Neural cell (in vitro differentiated cells): ENCODE measurements at regions not wholly inside any gene's neighbourhood (a gene's known extent, or its start where the extent isn't known, plus 50 kb on each side); places are given as distances from the start of the nearest gene placed in this dataset.

Experiments used
- H2AFZ ChIP-seq: fragments of 200-600, 300-800 bp; sonication (generic), shearing (Covaris generic); 2 replicates; pipeline ENCODE4 v1.6.0; 2014; ENCODE audit warnings: low read depth, mild to moderate bottlenecking, antibody characterized with exemption, low read length, moderate library complexity
- H3F3A ChIP-seq: fragments of 200-600 bp; shearing (Covaris generic); 2 replicates; pipeline ENCODE4 v1.6.1; 2016; ENCODE audit warnings: mild to moderate bottlenecking, moderate library complexity, mixed read lengths, antibody characterized with exemption, low read length; ENCODE audit not compliant: insufficient read depth, poor library complexity, severe bottlenecking
- H3K27ac ChIP-seq: fragments of 200-600, 300-800 bp; sonication (generic), shearing (Covaris generic); 2 replicates; pipeline ENCODE4 v1.5.1; 2014; ENCODE audit warnings: mild to moderate bottlenecking, low read length, moderate library complexity
- H3K27me3 ChIP-seq: fragments of 300-800, 200-600 bp; sonication (generic), shearing (Covaris generic); 2 replicates; pipeline ENCODE4 v1.6.0; 2014; ENCODE audit warnings: mild to moderate bottlenecking, low read depth, low read length, moderate library complexity; ENCODE audit not compliant: insufficient read depth
- H3K36me3 ChIP-seq: fragments of 300-800, 200-600 bp; sonication (generic), shearing (Covaris generic); 2 replicates; pipeline ENCODE4 v1.5.1; 2014; ENCODE audit warnings: mild to moderate bottlenecking, antibody characterized with exemption, low read length, moderate library complexity; ENCODE audit not compliant: insufficient read depth
- H3K4me2 ChIP-seq: fragments of 300-800, 200-600 bp; sonication (generic), shearing (Covaris generic); 2 replicates; pipeline ENCODE4 v1.6.0; 2014; ENCODE audit warnings: mild to moderate bottlenecking, low read length
- H3K4me3 ChIP-seq: fragments of 300-800, 200-600 bp; sonication (generic), shearing (Covaris generic); 2 replicates; pipeline ENCODE4 v1.5.1; 2014; ENCODE audit warnings: mild to moderate bottlenecking, low read length, moderate library complexity
- H3K79me2 ChIP-seq: fragments of 200-600 bp; shearing (Covaris generic); replicated peaks from 2 replicates; pipeline ENCODE4 v1.6.0; 2014; ENCODE audit warnings: mild to moderate bottlenecking, low read length, moderate library complexity; ENCODE audit not compliant: insufficient read depth
- H3K9ac ChIP-seq: fragments of 300-800, 200-600 bp; sonication (generic), shearing (Covaris generic); 2 replicates; pipeline ENCODE4 v1.6.1; 2016; ENCODE audit warnings: mild to moderate bottlenecking, low read length, mixed read lengths
- H3K9me2 ChIP-seq: fragments of 200-600 bp; shearing (Covaris generic); 2 replicates; pipeline ENCODE4 v1.6.1; 2016; ENCODE audit warnings: mild to moderate bottlenecking, low read length, mixed read lengths; ENCODE audit not compliant: insufficient read depth
- H3K9me3 ChIP-seq: fragments of 200-600, 300-800 bp; sonication (generic), shearing (Covaris generic); 2 replicates; pipeline ENCODE4 v1.6.1; 2016; ENCODE audit warnings: mild to moderate bottlenecking, mixed run types, low read length, moderate library complexity, mixed read lengths
- H4K20me1 ChIP-seq: fragments of 200-600 bp; shearing (Covaris generic); 2 replicates; pipeline ENCODE4 v1.6.1; 2016; ENCODE audit warnings: mild to moderate bottlenecking, mixed run types; ENCODE audit not compliant: insufficient read depth
- CTCF ChIP-seq: fragments of 450-650 bp; IDR thresholded peaks from 2 replicates; pipeline ENCODE4 v1.5.1; 2014; ENCODE audit warnings: antibody characterized with exemption, mild to moderate bottlenecking, moderate library complexity; ENCODE audit not compliant: poor library complexity, severe bottlenecking
- EP300 ChIP-seq: fragments of 450-650 bp; conservative IDR thresholded peaks from 2 replicates; pipeline ENCODE4 v1.6.1; 2014; ENCODE audit warnings: antibody characterized with exemption, mild to moderate bottlenecking, moderate library complexity; ENCODE audit not compliant: poor library complexity, severe bottlenecking
- EZH2 ChIP-seq: fragments of 200-600, 300-800 bp; shearing (Covaris generic), sonication (generic); IDR thresholded peaks from 2 replicates; pipeline ENCODE4 v1.6.1; 2014; ENCODE audit warnings: antibody characterized with exemption, low read length, borderline replicate concordance, mild to moderate bottlenecking; ENCODE audit not compliant: insufficient read depth, poor library complexity, severe bottlenecking
- MXI1 ChIP-seq: fragments of 450-650 bp; conservative IDR thresholded peaks from 2 replicates; pipeline ENCODE4 v1.6.1; 2014; ENCODE audit warnings: antibody characterized with exemption, mild to moderate bottlenecking; ENCODE audit not compliant: poor library complexity, severe bottlenecking
- POLR2AphosphoS5 ChIP-seq: IDR thresholded peaks from 2 replicates; pipeline ENCODE4 v1.6.1; 2012
- RAD21 ChIP-seq: fragments of 450-650 bp; conservative IDR thresholded peaks from 2 replicates; pipeline ENCODE4 v1.6.1; 2014; ENCODE audit warnings: antibody characterized with exemption, mild to moderate bottlenecking, moderate library complexity
- REST ChIP-seq: IDR thresholded peaks from 2 replicates; pipeline ENCODE4 v1.6.1; 2012; ENCODE audit warnings: borderline replicate concordance
- SMC3 ChIP-seq: fragments of 450-650 bp; conservative IDR thresholded peaks from 2 replicates; pipeline ENCODE4 v1.6.1; 2014; ENCODE audit warnings: antibody characterized with exemption, mild to moderate bottlenecking, moderate library complexity; ENCODE audit not compliant: poor library complexity
- TAF1 ChIP-seq: IDR thresholded peaks from 2 replicates; pipeline ENCODE4 v1.6.1; 2012; ENCODE audit warnings: low read depth

GRCh38 chr6:78131521-78131920, 478.7 kb downstream of the MEI4 start:
- Histone ChIP-seq H3K79me2 (no peaks in the 10 kb centered on the region), H3K9me3 (no peaks in the 10 kb centered on the region), H3F3A (no peaks in the 10 kb centered on the region), H3K9me2 (no peaks in the 10 kb centered on the region), H3K4me2 (no peak overlapping the region), H3K27ac (no peak overlapping the region), H3K4me3 (no peak overlapping the region), H2AFZ (no peak overlapping the region), H3K27me3 (no peaks in the 10 kb centered on the region), H4K20me1 (no peaks in the 10 kb centered on the region), H3K9ac (no peak overlapping the region), H3K36me3 (no peaks in the 10 kb centered on the region)
- no peak for TF ChIP-seq TAF1
- TF ChIP-seq SMC3 = no peak
- no peak for TF ChIP-seq EP300
- TF ChIP-seq CTCF = no peak
- no peak for TF ChIP-seq EZH2
- TF ChIP-seq POLR2AphosphoS5 = no peak
- TF ChIP-seq MXI1 = no peak

GRCh38 chr6:78132671-78133410, 480.0 kb downstream of the MEI4 start:
- Histone ChIP-seq H3F3A (no peaks in the 10 kb centered on the region), H2AFZ (no peak overlapping the region), H3K36me3 (no peaks in the 10 kb centered on the region), H3K9me2 (no peaks in the 10 kb centered on the region), H3K4me3 (no peak overlapping the region), H4K20me1 (no peaks in the 10 kb centered on the region), H3K4me2 (no peak overlapping the region), H3K27ac (no peak overlapping the region), H3K27me3 (no peaks in the 10 kb centered on the region), H3K9ac (no peak overlapping the region), H3K9me3 (no peaks in the 10 kb centered on the region), H3K79me2 (no peaks in the 10 kb centered on the region)
- TF ChIP-seq EP300 (no peak), EZH2 (no peak), TAF1 (no peak), POLR2AphosphoS5 (no peak), MXI1 (no peak), CTCF (no peak)

GRCh38 chr6:78150425-78150824, 497.6 kb downstream of the MEI4 start:
- no peak overlapping the region for H3K4me2 ChIP-seq
- no peak overlapping the region for H3K27ac ChIP-seq
- TF ChIP-seq RAD21 = no peak
- TF ChIP-seq REST = no peak
- no peak for TF ChIP-seq TAF1
- no peak for TF ChIP-seq SMC3
- no peak for TF ChIP-seq EZH2
- no peak for TF ChIP-seq MXI1
- TF ChIP-seq CTCF = no peak
- no peak for TF ChIP-seq EP300
- TF ChIP-seq POLR2AphosphoS5 = no peak
- no peaks in the 10 kb centered on the region for H3K9me3 ChIP-seq
- no peaks in the 10 kb centered on the region for H3K27me3 ChIP-seq
- no peaks in the 10 kb centered on the region for H3F3A ChIP-seq
- no peaks in the 10 kb centered on the region for H3K9me2 ChIP-seq
- H2AFZ ChIP-seq = no peak overlapping the region
- no peaks in the 10 kb centered on the region for H3K79me2 ChIP-seq
- H3K9ac ChIP-seq = no peak overlapping the region
- no peaks in the 10 kb centered on the region for H3K36me3 ChIP-seq
- no peak overlapping the region for H3K4me3 ChIP-seq
- H4K20me1 ChIP-seq = no peaks in the 10 kb centered on the region
